ENCODE measurements at regions not wholly inside any gene's neighbourhood (a gene's known extent, or its start where the extent isn't known, plus 50 kb on each side); places are given as distances from the start of the nearest gene placed in this dataset.
"Not testable (repeated sequence)": the region's sequence is repeated elsewhere in the genome, so short reads cannot be mapped to it uniquely, and the experiment has no call there.

DNA sequence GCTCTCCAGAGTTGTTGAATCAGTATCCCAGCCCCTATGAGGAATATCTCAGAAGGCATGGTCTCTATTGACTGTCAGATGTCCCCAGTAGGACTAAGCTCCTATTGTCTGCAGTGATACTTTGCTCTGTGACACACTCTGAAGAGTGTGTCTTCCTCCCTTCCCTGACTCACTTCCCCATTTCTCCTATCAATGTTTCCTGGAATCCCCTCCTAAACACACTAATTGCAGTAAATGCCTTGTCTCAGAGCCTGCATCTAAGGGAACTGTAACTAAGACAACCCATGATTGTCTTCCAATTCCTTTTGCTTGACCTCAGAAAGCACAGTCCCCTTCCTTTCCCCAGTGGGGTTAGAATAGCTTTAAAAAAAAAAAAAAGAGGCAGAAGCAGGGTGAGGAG is 397.3 kb upstream of the PROK2 start:
- DNase-seq, result no peak

DNA sequence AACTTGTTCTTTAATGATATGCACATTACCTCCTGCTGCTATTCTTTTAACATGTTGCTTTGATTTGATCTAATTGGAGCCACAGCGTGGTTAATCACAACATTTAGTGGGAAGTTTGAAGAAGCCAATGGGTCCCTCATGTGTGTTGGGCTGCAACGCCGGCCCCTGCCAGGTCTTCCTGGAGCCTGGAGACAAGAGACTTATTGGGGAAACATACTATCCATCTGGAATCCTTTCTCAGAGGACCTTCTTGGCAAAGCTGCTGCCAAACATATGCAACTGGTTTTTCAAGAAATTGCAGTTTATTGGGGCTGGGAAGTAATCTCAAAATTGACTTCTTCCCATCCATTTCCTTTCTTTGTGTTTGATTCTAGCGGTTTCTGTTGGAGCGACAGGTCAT is 396.3 kb upstream of the PROK2 start:
- DNase-seq, result no peak

- no peak for DNase-seq
Observed at GRCh38 chr3:72180405-72180804, 395.5 kb upstream of the PROK2 start.

- no peak for DNase-seq
Observed at GRCh38 chr3:72179107-72179464, 394.1 kb upstream of the PROK2 start.

- no peak for DNase-seq
Observed at GRCh38 chr3:72178463-72179106, 393.6 kb upstream of the PROK2 start.

DNA sequence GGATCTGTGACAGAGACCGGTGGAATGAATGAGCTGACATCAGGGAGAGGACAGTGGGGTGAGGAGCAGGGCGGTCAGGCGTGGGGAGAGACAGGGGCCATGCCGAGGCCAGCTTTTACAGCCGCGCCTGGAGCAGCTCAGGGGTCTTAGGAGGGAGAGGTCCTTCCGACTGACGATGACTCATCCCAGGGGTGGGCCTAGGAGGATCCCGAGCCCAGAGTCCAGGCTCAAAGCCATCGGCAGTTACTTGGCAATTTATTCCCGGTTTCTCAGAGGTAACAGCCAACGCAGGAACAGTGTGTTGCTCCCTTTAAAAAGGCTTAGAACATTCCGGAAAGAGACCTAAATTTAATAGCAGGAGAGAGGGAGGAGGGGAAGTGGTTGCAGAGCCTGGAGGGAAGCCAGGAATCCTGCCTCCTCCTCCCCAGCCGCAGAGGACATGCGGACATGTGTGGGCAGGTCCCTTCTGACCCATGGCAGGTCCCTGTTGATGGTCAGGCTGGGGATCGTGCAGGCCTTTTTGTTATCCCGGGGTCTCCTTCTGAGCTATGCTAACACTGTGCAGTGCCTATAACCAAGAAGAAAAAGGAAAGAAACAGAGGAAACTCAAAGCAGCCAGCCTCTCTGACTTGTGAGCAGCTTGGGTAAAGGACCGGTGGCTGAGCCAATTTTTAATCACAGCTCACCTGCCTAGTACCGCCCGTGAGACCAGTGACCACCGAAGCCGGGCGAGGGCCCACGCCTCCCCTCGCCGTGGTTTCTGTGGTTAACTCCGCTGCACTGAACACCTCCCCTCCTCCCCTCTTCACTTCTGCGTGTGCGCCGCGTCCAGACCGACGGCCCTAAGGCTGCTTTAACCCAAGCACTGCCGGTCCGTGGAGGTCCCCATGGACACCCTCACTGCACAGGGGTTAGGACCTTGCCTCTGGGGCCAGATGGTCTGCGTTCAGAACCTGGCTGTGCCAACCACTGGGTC is 392.4 kb upstream of the PROK2 start:
- no peak for DNase-seq

DNA sequence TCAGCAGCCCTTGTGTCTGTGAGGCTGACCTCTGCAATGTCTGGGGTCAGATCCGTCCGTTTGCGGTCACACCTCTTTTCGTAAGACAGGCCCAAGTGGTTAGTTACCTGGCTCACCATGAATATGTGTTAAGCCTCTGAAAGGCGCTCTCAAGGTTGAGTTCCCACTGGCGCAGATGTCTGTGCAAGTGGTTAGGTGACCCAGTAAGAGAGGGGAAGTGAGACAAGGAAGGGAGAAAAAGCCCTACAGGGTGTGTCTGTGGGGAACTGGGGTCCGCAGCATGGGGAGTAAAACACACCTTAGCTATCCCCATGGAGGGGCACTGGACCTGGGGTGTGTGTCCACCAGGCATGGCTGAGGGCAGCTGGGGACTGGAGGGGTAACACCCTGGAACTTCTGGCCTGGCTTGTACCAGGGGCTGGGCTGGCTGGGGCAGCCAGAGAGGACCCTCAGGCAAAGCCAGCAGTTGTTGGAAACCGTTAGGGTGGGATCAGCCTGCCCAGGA is 391.6 kb upstream of the PROK2 start:
- no peak for DNase-seq

DNA sequence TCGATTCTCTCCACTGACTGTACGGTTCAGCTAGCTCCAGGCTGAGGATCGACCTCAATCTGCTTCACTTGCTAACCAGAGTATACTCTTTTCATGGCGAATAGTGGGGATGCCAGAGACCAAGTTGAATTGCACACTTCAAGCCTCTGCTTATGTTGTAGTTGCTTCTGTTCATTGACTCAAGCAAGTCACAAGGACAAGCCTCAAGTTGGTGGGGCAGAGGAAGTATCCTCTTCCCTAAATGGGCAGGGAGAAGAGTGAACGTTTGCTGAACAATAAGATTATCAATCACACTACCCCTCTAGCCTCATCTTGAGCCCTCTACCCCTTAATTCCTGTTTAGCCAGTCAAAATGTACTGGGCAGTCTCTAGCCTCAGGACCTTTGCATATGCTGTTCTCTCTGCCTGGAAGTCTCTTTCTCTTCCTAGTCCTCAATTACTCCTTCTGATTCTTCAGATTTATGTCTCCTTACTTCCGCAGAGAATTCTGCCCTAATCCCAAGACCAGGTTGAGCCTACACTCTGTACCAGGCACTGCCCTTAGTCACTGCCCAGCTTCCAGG is 390.4 kb upstream of the PROK2 start:
- no peak for DNase-seq

DNA sequence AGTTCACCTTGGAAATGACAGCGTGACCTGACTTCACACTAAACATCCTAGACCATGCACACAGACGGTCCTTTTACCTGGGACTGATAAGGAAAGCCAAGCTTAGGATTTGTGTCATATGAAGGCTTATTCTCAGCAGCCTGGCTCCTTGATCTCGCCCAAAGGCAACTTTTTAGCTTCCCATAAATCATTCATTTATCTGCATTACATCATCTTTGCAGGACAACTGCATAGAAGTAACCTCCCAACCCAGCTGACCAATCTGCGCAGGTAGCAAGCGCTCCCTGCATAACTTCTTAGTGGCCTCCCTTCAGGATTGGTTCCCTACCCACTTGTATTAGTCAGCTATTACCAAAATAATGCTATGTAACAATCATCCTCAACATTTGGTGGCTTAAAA is 389.9 kb upstream of the PROK2 start:
- DNase-seq, result no peak

- DNase-seq, result no peak
Observed at GRCh38 chr3:72174040-72174439, 389.1 kb upstream of the PROK2 start.

DNA sequence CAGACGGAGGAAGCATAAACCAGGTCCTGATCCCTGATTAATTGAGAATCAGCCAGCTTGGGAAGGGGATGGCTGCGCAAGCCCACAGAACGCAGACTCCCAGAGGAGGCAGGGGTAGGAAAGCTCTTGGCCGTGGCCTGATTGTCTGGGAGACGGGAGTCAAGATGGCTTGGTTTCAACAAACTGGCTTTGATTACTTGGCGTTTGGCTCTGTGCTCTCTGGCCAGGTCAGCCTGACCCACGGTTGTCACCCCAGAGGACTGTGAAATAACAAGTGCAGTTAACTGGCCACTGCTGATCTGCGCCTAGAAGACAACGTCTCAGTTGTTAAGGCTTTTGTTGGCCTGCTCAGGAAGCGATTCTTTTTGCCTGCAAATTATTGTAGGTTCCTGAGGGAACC is 387.0 kb upstream of the PROK2 start:
- no peak for DNase-seq

GRCh38 chr3:72171463-72171881 is 386.5 kb upstream of the PROK2 start:
- DNase-seq, result no peak

DNA sequence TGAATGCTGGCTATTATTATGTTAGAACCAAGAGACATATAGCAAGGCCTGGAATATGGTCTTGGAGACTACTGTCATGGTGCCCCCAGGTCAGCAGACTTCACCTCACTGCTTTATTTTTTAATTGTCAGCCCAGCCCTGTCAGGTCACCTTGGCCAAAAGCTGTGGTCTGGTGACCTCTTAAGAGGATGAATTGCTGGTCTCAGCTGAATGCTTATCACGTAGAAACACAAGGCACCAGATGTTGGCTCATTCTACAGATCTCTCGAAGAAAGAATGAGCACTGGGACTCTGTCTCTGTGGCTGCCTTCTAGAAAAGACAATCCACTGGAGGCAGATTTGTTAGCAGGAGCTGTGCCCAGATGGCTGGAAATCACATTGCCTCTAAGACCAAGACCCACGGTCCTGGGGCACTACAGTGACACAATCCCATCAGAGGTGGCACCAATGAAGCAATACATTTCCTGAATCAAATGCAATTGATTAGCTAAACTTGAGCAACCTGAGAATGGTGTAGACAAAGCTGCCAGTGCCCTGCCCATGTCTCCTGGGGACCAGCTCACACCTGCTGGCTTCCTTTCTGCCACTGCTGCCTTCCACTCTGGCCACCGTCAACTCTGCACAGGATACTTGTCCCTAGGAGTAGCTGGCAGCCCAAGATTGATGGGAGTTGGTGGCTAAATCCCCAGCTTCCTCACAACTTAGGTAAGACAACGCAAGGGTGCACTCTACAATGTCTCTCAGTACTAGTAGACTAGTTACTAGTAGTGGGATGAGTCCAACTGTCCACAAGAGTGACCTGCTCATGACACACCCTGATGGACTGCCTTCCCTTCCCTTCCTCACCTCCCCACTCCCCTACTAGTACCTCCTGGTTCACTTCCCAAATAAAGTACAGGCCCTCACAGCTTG is 384.9 kb upstream of the PROK2 start:
- DNase-seq, result no peak

DNA sequence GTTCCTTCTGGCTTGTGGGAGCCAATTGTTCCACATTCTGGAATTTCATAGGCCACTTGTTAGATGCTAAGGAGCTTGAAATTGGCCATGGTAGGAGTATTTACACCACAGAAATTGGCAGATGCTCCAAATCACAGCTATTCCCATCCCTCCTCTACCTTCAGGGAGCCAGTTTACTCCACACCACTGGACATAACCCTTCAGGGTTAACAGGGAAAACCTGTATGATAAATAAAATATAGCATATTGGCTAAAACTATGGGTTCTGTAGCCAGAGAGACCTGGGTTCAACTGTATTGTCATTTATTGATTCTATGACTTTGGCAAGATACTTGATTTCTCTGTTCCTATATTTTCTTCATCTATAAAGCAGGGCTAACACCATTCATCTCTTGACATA is 384.2 kb upstream of the PROK2 start:
- DNase-seq, result no peak

GRCh38 chr3:72165808-72166207 is 380.9 kb upstream of the PROK2 start:
- no peak for DNase-seq

- DNase-seq, result no peak
Observed at GRCh38 chr3:72165317-72165716, 380.4 kb upstream of the PROK2 start.

DNA sequence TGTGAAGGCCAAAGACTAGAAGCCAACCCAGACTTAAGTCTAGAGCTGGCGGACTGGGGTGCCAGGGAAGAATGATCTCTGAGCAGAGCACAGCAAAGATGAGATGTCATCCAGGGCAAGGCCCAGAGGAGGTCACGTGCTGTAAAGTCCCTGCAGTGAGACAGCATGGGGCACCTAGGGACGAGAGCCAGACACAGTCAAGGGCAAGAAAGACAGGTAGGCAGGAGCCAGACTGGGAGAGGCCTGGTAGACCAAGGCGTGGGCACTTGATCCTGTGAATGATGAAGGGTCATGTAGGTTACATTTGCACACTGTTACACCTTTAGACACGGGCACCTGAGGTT is 379.7 kb upstream of the PROK2 start:
- DNase-seq, result no peak

- DNase-seq, result no peak
Observed at GRCh38 chr3:72163809-72164634, 379.1 kb upstream of the PROK2 start.

GRCh38 chr3:72162649-72163184 is 377.8 kb upstream of the PROK2 start:
- no peak for DNase-seq

DNA sequence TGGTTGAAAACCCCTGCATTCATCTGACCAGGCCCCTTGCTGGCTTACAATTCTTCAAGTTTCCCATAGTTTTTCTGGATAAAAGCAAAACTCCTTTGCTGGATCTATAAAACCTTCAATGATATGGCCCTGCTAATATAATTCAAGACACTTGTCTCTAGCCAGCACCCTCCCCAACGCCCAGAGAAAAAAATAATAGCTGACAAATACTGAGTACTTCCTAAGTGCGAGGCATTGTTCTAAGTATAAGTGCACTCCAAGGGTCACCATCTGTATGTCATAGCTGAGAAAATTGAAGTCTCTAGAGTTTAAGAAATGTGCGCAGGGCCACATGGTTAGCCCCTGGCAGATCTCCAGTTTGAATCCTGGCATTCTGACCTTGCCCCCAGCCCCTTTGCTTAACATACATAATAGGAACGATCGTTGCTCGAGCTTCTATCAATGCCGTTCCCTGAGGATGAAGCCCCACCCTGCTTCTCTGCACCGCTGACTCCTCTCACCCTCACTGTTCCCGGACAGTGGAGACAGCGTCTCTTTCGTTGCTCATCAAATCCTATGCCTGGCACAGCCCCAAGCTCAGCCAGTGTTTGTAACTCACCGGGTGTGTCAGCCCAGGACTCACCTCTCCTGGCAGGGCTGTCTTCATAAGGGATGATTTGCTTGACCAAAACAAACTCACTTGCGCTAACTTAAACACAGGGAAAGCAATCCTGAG is 377.1 kb upstream of the PROK2 start:
- no peak for DNase-seq

GRCh38 chr3:72161285-72161684 is 376.3 kb upstream of the PROK2 start:
- DNase-seq, result not testable (repeated sequence)

Data from 8988T (cell line).